Heart left ventricle (tissue), 13 donors: ENCODE measurements at regions not wholly inside any gene's neighbourhood (a gene's known extent, or its start where the extent isn't known, plus 50 kb on each side); places are given as distances from the start of the nearest gene placed in this dataset.

Experiments used
- CTCF ChIP-seq, 12 donors: fragments of 200-600 bp; sonication (generic) in 4 of 12; IDR thresholded peaks; one replicate each; pipeline versions ENCODE4 v1.5.0 to v1.8.0; 2018 to 2022; ENCODE audit warnings: antibody characterized with exemption in 12 of 12, mild to moderate bottlenecking in 5 of 12
- POLR2A ChIP-seq, 2 donors: fragments of 450-650 bp; IDR thresholded peaks; one replicate each; pipeline ENCODE4 v1.6.1; 2017; ENCODE audit warnings: antibody characterized with exemption in 2 of 2, mild to moderate bottlenecking in 2 of 2, moderate library complexity in 2 of 2
- donor health status: ischemic (EF 13 %, LVEDD 7.1; RV severe dilation, severe dysfunction).
- donor health status: DM: no; HTN: yes; CAD: no.
- donor health status: DM: no; HTN: no; CAD: no.
- donor health status: ischemic (EF 25% LVEDD 6.9; RV normal size, moderate dysfunction).
- donor health status: ischemic (EF 25% LVEDD 5.7; RV mildly dilated, moderate dysfunction).
- donor health status: ischemic (EF 35%, LVEDD 5.7; RV mildly dilated, moderate dysfunction).
- donor health status: nonischemic (EF 11% LVEDD 7.7; RV severe dilation, severe dysfunction).
- donor health status: DM: yes; HTN: yes; CAD: no.
- donor health status: PGD.
- donor health status: ischemic (EF 29% LVEDD 5.4; RV normal size, mild dysfunction).
- donor health status: nonischemic (EF 23%, LVEDD 6.1; RV moderate dilation, normal function).

GRCh38 chr12:116441292-116441691 is 117.9 kb upstream of the MAP1LC3B2 start:
- no peak for TF ChIP-seq CTCF (IDR thresholded peaks at IDR 0.05)
- no peak for TF ChIP-seq POLR2A (IDR thresholded peaks at IDR 0.05)
